PC-3 (cell line): ENCODE measurements at regions not wholly inside any gene's neighbourhood (a gene's known extent, or its start where the extent isn't known, plus 50 kb on each side); places are given as distances from the start of the nearest gene placed in this dataset.
A peak's percentile ranks its signal among the peaks of the same experiment; 100 is the strongest.

Experiments
- ATAC-seq: fragments of 200-7000 bp; cut with Tn5 transposase; 2 replicates; pipeline ENCODE4 v1.9.1; 2020; ENCODE audit warnings: mild to moderate bottlenecking, moderate library complexity
- BruUV-seq: library from RNA; stranded (reverse); fragments of 400-500 nt; replicated peaks from 2 replicates; lab custom pipeline; 2021; lab: Mats Ljungman, UMichigan
- CTCF ChIA-PET: fragments of 300-600 bp; sonication (Branson Sonifier 250); formaldehyde crosslinking; loops from one replicate; lab custom pipeline; 2022; ENCODE audit warnings: antibody characterized with exemption; lab: Charles Lee
- POLR2A ChIA-PET: fragments of 300-600 bp; sonication (Branson Sonifier 250); formaldehyde crosslinking; loops from one replicate; lab custom pipeline; 2022; ENCODE audit warnings: antibody characterized with exemption; ENCODE audit not compliant: unreplicated experiment; lab: Charles Lee
- DNase-seq: peaks from one replicate; pipeline ENCODE4 v3.0.0-alpha.2; 2015
- H2AFZ ChIP-seq: fragments of 300-600 bp; sonication (generic); 2 replicates; pipeline ENCODE4 v1.6.0; 2016; ENCODE audit warnings: antibody characterized with exemption, low read length
- H3F3A ChIP-seq: fragments of 300-600 bp; sonication (generic); one replicate; pipeline ENCODE4 v1.6.0; 2017; ENCODE audit warnings: antibody characterized with exemption, low read length, control low read depth, mild to moderate bottlenecking; ENCODE audit not compliant: unreplicated experiment
- H3K27ac ChIP-seq: fragments of 300-600 bp; sonication (generic); 2 replicates; pipeline ENCODE4 v1.5.1; 2016; ENCODE audit warnings: mild to moderate bottlenecking, low read length
- H3K27me3 ChIP-seq: fragments of 300-600 bp; sonication (generic); 2 replicates; pipeline ENCODE4 v1.6.1; 2016; ENCODE audit warnings: low read length, mixed read lengths
- H3K36me3 ChIP-seq: fragments of 300-600 bp; sonication (generic); 2 replicates; pipeline ENCODE4 v1.6.1; 2016; ENCODE audit warnings: low read depth, mixed run types, low read length, mixed read lengths
- H3K4me1 ChIP-seq: fragments of 300-600 bp; sonication (generic); 2 replicates; pipeline ENCODE4 v1.5.1; 2016; ENCODE audit warnings: low read length; ENCODE audit not compliant: insufficient read depth
- H3K4me2 ChIP-seq: fragments of 300-600 bp; sonication (generic); 2 replicates; pipeline ENCODE4 v1.6.0; 2016; ENCODE audit warnings: low read length
- H3K4me3 ChIP-seq: fragments of 300-600 bp; sonication (generic); 2 replicates; pipeline ENCODE4 v1.5.1; 2016; ENCODE audit warnings: mild to moderate bottlenecking, low read length, mixed read lengths
- H3K79me2 ChIP-seq: fragments of 300-600 bp; sonication (generic); 2 replicates; pipeline ENCODE4 v1.6.1; 2017; ENCODE audit warnings: low read length, mixed read lengths
- H3K9ac ChIP-seq: fragments of 300-600 bp; sonication (generic); 2 replicates; pipeline ENCODE4 v1.6.0; 2016; ENCODE audit warnings: mild to moderate bottlenecking, low read length
- H3K9me2 ChIP-seq: fragments of 300-600 bp; sonication (generic); replicated peaks from 2 replicates; pipeline ENCODE4 v1.6.1; 2016; ENCODE audit warnings: mixed run types, low read length, mixed read lengths
- H3K9me3 ChIP-seq: fragments of 300-600 bp; sonication (generic); 2 replicates; pipeline ENCODE4 v1.6.1; 2016; ENCODE audit warnings: low read length, mixed read lengths
- H4K20me1 ChIP-seq: fragments of 300-600 bp; sonication (generic); 2 replicates; pipeline ENCODE4 v1.6.1; 2016; ENCODE audit warnings: low read length, mixed read lengths
- EZH2 ChIP-seq: fragments of 300-600 bp; sonication (generic); IDR thresholded peaks from one replicate; pipeline ENCODE4 v1.6.1; 2017; ENCODE audit warnings: antibody characterized with exemption, mild to moderate bottlenecking, low read length; ENCODE audit not compliant: unreplicated experiment
- EZH2phosphoT487 ChIP-seq: fragments of 300-600 bp; sonication (generic); IDR thresholded peaks from 2 replicates; pipeline ENCODE4 v1.6.1; 2018; ENCODE audit warnings: mild to moderate bottlenecking, antibody characterized with exemption, low read length, borderline replicate concordance
- intact Hi-C: fragments of 100-400 bp; cut with micrococcal nuclease; formaldehyde crosslinking; loops from 2 replicates; pipeline ENCODE4 v1.9.0; 2023
- TF ChIP-seq, protein P1 (sequence below): fragments of 300-600 bp; sonication (generic); conservative IDR thresholded peaks from 2 replicates; pipeline ENCODE4 v1.5.1; 2017; ENCODE audit warnings: antibody characterized with exemption, low read depth, mild to moderate bottlenecking, low read length

DNA sequence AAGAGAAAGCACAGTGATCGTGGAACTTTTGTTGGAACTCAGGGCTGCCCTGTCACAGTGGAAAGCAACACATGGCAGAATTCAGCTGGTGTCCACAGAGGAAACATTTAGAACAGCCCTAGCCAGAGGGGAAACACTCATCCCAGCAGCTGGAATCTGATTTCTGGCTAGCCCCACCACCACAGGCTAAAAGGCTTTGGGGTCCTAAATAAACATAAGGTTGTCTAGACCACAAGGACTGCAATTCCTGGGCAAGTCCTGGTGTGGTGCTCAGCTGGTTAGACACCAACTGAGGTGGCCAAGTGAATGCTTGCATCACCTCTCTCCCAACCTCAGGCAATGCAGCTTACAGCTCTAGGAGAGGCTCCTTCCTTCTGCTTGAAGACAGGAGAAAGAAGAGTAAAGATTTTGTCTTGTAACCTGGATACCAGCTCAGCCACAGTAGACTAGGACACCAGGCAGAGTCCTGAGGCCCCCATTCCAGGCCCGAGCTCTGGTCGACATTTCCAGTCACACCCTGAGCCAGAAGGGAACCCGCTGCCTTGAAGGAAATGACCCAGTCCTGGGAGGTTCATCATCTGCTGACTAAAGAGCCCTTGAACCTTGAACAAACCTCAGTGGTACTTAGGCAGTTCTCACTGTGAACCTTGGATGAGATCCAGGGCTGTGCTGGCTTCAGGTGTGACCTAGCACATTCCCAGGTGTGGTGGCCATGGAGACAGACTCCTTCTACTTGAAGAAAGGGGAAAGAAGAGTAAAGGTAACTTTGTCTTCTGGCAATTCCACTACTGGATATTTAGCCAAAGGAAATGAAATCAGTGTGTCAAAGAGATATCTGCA, 85.4 kb upstream of the PLXNC1 start:
- ChIA-PET POLR2A (no interaction called here), CTCF (no interaction called here)
- H3F3A ChIP-seq = no peaks in the 10 kb centered on the region
- H3K27me3 ChIP-seq = no peaks in the 10 kb centered on the region
- H3K9me2 ChIP-seq = no peaks in the 10 kb centered on the region
- H3K4me1 ChIP-seq = peaks cover 10% of the 10 kb centered on the region
- TF ChIP-seq, protein P1, sequence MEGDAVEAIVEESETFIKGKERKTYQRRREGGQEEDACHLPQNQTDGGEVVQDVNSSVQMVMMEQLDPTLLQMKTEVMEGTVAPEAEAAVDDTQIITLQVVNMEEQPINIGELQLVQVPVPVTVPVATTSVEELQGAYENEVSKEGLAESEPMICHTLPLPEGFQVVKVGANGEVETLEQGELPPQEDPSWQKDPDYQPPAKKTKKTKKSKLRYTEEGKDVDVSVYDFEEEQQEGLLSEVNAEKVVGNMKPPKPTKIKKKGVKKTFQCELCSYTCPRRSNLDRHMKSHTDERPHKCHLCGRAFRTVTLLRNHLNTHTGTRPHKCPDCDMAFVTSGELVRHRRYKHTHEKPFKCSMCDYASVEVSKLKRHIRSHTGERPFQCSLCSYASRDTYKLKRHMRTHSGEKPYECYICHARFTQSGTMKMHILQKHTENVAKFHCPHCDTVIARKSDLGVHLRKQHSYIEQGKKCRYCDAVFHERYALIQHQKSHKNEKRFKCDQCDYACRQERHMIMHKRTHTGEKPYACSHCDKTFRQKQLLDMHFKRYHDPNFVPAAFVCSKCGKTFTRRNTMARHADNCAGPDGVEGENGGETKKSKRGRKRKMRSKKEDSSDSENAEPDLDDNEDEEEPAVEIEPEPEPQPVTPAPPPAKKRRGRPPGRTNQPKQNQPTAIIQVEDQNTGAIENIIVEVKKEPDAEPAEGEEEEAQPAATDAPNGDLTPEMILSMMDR = no peak
- TF ChIP-seq EZH2 (no peak), EZH2phosphoT487 (no peak)
- no peaks in the 10 kb centered on the region for H3K36me3 ChIP-seq
- no peak overlapping the region for H3K27ac ChIP-seq
- no TSS peak for BruUV-seq
- no peaks in the 10 kb centered on the region for H4K20me1 ChIP-seq
- H3K4me2 ChIP-seq = no peak overlapping the region
- no peak overlapping the region for H2AFZ ChIP-seq
- no peaks in the 10 kb centered on the region for H3K9me3 ChIP-seq
- no peaks in the 10 kb centered on the region for H3K79me2 ChIP-seq
- no peak for ATAC-seq
- no peak overlapping the region for H3K4me3 ChIP-seq
- no peak for DNase-seq
- intact Hi-C loops = no loop called here
- no peak overlapping the region for H3K9ac ChIP-seq

DNA sequence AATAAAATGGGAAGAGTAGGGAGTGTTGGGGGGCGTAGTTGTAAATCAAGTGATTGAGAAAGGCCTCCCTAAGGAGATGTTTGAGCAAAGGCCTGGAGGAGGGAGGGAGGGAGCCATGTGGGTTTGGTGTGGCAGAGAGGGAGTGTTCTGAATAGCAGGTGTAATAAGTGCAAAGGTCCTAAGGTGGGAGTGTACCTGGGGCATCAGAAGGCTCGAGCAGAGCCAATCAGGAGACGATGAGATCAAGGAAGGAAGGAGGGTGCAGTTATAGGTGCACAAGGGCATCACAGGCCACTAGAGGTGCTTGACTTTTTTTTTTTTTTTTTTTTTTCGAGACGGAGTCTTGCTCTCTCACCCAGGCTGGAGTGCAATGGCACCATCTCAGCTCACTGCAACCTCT, 77.9 kb upstream of the PLXNC1 start:
- DNase-seq (no peak), ATAC-seq (no peak)
- no peak overlapping the region for H3K27ac ChIP-seq
- ChIA-PET CTCF (no interaction called here), POLR2A (no interaction called here)
- H3K36me3 ChIP-seq = no peaks in the 10 kb centered on the region
- intact Hi-C loops = no loop called here
- no peak overlapping the region for H3K4me3 ChIP-seq
- H3K9me2 ChIP-seq = no peaks in the 10 kb centered on the region
- no peaks in the 10 kb centered on the region for H3K79me2 ChIP-seq
- no peaks in the 10 kb centered on the region for H3K4me1 ChIP-seq
- TF ChIP-seq, protein P1 = no peak
- TF ChIP-seq EZH2 (no peak), EZH2phosphoT487 (no peak)
- no peak overlapping the region for H3K4me2 ChIP-seq
- no peaks in the 10 kb centered on the region for H3F3A ChIP-seq
- no peak overlapping the region for H3K9ac ChIP-seq
- H2AFZ ChIP-seq = no peak overlapping the region
- H4K20me1 ChIP-seq = no peaks in the 10 kb centered on the region
- BruUV-seq = no TSS peak
- no peaks in the 10 kb centered on the region for H3K9me3 ChIP-seq
- H3K27me3 ChIP-seq = no peaks in the 10 kb centered on the region

DNA sequence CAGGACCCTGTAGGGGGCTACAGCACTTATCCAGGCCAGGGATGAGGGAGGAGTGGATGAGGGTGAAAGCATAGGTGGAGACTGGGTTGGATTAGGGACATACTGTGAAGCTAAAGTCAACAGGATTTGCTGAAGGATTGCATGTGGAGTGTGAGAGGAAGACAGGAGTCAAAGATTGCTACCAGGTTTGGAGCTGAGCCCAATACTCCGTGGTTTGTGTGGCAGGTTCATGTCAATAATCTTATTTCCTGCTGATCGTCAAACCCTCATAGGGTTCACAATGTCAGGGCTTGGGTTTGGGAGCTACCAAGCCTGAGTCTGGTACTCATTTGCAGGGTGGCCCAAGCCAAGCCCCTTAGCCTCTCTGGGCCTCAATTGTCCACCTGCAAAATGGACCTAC, 77.1 kb upstream of the PLXNC1 start:
- DNase-seq (peak; percentile 16), ATAC-seq (no peak)
- Histone ChIP-seq H3K27me3 (no peaks in the 10 kb centered on the region), H3K9me3 (no peaks in the 10 kb centered on the region), H2AFZ (no peak overlapping the region), H3K36me3 (no peaks in the 10 kb centered on the region), H4K20me1 (no peaks in the 10 kb centered on the region), H3K4me1 (no peaks in the 10 kb centered on the region), H3K9ac (no peak overlapping the region), H3K4me2 (no peak overlapping the region), H3K27ac (no peak overlapping the region), H3F3A (no peaks in the 10 kb centered on the region), H3K79me2 (no peaks in the 10 kb centered on the region), H3K9me2 (no peaks in the 10 kb centered on the region), H3K4me3 (no peak overlapping the region)
- intact Hi-C loops = no loop called here
- no TSS peak for BruUV-seq
- POLR2A ChIA-PET = no interaction called here
- CTCF ChIA-PET = no interaction called here
- TF ChIP-seq EZH2phosphoT487 (no peak), EZH2 (no peak)
- TF ChIP-seq, protein P1 = no peak
